Esophagus mucosa (tissue), 1 donor: ENCODE measurements at regions not wholly inside any gene's neighbourhood (a gene's known extent, or its start where the extent isn't known, plus 50 kb on each side); places are given as distances from the start of the nearest gene placed in this dataset.
"Not testable (repeated sequence)": the region's sequence is repeated elsewhere in the genome, so short reads cannot be mapped to it uniquely, and the experiment has no call there.

Experiments used
- ATAC-seq: fragments of 200-7000 bp; cut with Tn5 transposase; one replicate; pipeline ENCODE4 v1.9.1; 2020
- donor health status: DM: yes; HTN: yes; CAD: no.

DNA sequence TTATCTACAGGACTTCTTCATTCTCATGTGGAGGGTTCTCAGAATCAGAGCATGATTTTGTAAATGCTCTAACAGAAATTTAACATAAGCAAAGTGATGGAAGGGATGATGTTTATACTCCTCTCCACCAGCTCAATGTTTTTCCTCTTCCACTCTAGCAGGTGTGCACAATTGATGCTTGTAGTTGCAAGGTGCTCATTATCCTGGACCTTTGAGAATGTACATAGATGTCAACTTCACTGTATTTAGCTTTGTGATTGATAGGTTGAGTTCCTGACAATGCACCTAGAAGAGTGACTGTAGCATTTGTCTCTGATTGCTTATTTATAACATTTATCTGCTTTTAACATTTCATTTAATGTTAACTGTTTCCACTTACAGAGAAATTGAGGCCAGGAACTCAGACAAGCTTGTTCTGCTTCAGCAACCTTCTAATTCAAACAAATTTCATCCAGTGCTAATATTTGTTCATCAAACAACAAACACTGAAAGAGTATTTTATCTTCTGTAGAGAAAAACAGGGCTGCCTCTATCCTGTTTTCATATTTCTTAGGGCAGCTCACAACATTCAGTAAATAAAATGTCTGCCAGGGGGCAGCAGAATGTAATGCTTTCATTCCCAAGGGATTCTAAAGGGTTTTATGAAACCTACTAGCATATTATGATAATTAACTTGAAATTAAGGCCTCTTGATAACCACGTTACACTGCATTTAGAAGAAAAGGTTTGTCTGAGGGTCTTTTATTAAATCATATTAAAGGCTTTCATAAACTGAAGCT lies 127.9 kb upstream of the NOL4 start:
- ATAC-seq = no peak

DNA sequence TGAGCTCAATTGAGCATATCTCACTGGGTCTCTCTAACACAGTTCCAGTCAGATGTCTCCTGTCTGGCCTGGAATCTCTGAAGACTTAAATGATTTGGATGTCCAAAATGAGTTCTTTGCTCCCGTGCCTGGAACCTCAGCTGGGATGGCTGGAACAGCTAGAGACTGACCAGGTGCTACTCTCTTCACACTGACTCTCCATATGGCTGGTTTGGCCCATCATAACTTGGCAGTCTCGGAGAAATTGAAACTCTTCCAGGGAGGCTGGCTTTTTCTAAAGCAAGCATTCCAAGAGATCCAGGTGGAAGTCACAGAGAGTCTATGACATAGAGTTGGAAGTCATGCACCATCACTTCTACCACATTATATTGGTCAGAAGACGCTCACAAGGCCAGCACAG lies 129.6 kb upstream of the NOL4 start:
- no peak for ATAC-seq

DNA sequence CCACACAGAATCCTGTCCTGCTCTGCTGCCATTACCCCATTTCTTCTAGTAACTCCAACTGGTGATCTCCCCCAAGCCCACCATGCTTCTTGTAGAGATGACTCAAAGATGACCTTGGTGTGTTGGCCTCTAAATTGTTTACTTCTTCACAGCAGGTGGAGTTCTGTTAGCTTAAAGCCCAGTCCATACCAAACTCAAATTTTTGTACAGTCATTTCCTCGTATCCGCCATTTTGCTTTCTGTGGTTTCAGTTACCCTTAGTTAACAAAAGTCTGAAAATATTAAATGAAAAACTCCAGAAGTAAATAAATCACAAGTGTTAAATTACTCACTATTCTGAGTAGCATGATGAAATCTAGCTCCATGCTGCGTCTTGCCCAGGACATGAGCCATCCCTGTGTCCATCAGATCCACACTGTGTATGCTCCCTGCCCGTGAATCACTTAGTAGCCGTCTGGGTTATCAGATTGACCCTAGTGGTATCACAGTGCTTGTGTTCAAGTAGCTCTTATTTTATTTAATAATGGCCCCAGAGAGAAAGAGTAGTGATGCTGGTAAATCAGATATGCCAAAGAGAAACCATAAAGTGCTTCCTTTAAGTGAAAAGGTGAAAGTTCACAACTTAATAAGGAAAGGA lies 133.3 kb upstream of the NOL4 start:
- no peak for ATAC-seq

DNA sequence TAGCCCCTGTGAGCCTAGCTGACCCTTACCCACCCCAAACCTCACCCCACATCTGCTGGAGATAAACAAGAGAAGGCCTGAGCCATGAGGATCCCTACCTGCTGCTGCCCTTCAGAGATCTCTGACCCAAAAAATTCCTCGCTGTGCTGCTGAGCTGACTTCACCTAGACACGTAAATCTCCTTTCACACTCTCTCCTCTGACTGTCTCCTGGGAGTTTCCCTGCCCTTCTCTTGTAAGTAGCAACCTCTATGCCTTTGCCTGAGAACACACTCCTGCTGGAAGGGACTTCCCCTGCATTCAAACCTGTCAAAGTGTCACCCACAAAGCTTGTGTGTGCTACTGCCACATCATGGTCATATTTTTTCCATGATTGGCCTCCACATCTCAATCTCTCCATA lies 134.2 kb upstream of the NOL4 start:
- no peak for ATAC-seq

DNA sequence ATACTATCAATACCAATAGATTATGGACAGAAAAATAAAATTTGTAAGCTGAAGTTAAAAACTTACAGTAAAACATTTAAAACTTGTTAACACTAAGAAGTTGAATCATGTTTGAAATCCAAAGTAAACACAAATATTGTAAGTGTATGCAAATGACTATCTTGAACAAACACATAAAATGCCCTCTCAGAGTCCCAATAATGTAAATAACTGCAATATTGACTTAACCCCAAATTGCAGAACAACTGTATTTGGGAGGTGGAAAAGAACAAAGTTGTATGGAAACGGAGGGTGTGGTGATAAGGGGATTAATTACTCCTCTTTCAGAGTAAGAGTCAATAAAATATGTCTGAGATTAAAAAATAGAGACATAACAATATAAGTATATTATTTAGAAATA lies 140.0 kb upstream of the NOL4 start:
- no peak for ATAC-seq

DNA sequence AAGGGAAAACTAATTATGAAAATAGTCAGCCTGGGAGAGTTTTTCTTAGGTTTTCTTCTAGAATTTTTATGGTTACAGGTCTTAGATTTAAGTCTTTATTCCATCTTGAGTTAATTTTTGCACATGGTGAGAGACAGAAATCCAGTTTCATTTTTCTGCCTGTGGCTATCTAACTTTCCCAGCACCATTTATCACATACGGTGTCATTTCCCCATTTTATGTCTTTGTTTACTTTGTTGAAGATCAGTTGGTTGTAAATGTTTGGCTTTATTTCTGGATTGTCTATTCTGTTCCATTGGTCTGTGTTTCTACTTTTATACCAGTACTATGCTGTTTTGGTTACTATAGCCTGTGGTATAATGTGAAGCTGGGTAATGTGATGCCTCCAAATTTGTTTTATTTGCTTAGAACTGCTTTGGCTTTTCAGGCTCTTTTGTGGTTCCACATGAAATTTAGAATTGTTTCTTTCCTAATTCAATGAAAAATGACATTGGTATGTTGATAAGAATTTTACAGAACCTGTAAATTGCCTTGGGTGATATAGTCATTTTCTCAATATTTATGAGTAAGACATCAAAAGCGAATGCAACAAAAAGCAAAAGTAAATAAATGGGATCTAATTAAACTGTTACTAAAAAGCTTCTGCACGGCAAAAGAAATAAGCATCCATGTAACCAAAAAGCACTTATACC lies 146.1 kb upstream of the NOL4 start:
- no peak for ATAC-seq

DNA sequence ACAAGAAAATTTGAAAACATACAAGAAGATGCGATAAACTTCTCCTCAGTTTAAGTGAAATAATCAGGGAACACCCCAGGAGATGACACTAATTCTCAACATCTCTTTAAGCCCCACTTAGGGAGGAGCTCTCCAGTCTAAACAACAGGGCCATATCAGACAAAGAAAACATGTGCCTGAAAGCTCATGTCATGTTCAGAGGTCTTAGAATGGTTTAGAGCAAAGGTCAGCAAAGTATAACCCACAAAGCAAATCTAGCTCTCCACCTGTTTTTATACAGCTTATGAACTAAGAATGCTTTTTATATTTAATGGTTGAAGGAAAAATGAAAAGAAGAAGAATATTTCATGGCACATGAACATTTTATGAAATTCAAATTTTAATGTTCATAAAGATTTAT lies 155.6 kb upstream of the NOL4 start:
- ATAC-seq = no peak

DNA sequence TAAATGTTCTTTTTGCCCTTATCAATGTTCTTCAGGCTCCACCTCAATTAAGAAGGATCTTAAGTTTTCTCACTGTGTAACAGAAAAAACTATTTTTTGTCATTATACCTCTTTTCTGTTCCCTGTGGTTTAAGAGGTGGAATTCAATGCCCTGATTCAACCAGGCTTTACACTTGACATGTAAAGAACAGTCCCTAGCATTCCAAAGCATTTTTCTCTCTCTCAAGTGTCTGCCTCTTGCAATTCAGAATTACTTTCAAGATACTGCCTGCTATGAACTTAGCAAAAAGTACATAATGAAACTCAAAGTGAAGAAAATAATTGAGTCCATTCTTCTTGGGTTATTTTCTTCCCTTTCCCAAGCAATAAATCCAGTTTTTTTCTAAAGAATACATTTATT lies 160.6 kb upstream of the NOL4 start:
- ATAC-seq = no peak

DNA sequence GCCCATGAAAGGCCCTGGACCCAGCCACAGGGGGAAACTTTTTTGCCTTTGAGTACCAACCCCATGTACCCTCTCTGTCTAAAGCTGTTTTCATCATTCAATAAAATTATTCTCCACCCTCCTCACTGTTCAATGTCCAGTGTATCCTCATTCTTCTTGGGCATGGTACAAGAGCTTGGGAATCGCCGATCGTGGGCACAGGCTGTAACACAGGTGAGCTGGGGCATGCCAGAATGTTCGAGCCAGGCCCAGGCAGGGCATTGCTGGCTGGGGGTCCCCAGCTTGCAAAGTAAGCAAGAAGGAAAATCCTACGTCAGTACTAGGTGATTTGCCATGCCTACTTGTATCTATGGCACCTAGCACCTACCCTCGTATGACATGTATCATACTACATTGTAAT lies 162.1 kb upstream of the NOL4 start:
- no peak for ATAC-seq

DNA sequence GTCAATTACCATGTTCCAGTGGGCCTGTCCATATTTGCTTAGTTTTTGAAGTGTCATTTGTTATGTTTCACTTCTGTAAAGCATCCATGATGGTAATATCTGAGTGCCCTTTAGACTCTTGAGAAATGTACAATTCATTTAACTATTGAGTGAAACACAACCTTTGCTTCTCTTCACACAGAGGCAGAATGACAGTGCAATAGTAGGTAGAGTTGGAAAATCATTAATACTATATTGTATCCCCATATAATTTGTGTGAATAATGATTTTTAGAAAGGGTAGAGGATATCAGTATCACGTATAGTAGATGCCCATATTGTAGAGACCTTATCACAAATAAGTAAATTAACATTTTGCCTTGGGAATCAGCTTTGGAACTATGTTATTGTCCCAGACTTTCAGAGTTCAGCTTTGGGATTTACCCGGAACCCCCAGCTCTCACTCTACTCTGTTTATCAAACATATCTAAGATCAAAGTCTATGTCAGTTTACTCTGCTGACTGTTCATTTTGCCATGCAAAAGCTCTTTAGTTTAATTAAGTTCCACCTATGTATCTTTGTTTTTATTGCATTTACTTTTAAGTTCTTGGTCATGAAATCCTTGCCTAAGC lies 172.7 kb upstream of the NOL4 start:
- no peak for ATAC-seq

DNA sequence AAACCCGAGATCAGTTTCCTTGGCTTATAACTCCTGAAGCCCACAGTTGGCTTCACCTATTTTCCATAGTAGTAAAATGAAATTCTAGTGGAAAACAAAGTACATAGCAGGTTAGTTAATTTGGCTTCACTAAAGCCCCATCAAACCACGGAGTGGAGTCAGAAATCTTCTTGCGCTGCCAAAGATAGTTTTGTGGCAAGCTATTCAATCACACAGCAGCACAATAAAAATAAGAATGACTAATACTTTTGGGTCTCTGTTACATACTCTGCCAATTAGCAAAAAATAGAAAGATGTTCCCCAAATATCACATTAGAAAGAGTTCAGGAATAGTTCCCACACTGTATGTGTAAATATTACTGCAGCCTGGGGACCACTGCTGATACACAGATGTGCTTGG lies 175.2 kb upstream of the NOL4 start:
- no peak for ATAC-seq

DNA sequence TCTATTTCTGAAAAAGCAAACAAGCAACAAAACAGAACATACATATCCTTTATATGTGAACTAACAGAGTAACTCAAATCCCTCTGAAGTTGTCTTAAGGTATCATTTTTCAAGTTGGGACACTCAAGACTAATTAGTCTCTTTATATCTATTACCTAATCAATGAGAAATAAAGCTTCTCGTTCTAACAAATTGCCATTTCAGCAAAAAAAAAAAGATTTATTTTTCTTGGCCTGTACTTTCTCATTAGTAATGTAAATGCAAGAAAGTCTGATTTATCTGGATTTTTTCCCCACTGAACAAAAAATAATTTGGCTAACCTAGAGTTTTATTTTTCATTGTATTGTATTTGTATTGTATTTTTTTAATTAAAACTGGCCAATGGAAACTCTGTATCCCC lies 176.1 kb upstream of the NOL4 start:
- no peak for ATAC-seq

DNA sequence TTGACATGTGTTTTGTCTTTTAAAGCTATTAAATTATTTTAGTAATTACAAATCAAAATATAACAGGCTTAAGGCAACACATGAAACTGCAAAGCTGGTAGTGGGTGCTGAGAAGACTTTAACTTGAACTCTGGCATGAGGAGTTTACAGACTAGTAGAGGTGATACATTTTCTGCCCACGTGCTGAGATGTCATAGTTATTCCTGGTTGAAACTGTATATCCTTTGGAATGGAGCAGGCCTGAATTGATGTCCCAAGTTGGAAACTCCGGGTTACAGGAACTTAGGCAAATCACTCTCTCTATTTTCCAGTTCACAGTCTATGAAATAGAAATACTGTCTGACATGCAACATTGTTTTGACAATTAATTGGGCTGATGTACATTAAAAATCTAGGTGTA lies 177.1 kb upstream of the NOL4 start:
- no peak for ATAC-seq

DNA sequence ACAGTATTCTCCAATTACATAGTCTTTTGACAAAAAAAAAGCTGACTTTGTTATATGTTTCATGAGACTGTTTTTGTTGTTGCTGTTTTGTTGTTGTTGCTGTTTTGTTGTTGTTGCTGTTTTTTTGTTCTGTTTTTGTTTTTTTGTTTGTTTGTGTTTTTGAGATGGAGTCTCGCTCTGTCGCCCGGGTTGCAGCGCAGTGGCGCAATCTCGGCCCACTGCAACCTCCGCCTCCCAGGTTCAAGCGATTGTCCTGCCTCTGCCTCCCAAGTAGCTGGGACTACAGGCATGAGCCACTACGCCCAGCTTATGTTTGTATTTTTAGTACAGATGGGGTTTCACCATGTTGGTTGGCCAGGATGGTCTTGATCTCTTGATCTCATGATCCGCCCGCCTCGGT lies 182.8 kb upstream of the NOL4 start:
- ATAC-seq = not testable (repeated sequence)

DNA sequence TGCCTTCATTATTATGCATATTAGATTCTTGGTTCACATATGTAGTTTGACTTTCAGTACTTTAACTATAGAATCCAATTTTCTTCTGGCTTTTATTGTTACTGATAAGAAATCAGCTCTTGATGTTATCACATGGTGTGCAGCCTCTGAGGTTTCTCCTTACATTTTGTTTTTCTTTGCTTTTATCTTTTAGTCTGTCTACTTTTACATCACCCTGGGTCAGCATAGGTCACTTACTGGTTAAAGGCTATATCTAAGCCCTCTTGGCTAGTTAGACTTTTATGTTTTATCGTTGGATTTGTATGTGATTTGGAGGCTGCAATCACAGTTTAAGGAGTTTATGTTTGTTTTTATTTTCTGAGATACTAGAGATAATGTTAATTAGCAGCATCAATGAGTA lies 187.2 kb upstream of the NOL4 start:
- no peak for ATAC-seq

DNA sequence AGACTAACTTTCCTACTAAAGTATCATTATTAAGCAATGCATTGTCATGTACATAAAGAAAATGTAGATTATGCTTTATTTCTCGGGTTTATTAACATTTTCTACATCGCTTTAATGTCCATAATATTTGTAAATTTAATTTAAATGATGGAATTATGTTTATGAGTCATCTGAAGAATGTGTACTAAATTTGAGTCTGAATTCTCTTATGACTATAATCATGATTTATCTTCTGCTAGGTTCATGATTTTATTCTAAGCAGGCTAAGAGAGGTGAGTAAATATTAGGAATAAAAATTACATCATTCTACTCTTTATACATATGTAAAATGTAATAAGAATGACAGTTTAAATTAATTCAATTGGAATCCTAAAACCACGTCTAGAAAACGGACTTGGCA lies 206.3 kb upstream of the NOL4 start:
- ATAC-seq = no peak

DNA sequence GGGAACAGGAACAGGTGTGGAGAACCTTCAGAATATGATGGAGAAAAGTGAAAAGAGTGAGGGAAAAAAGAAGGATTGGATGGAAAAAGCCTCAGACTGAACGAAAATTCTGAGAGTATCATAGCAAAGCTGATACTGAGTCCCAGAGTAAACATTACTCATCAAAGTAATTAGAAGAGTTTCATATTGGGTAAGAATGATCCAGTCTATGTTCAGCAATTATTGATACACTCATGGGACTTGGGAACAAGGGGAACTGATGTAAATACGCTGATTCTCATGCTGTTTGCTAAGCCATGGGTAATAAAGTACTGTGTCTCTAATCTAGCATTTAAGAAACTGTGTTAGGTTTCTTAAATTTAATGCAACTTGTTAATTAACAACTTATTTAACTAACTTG lies 219.9 kb upstream of the NOL4 start:
- no peak for ATAC-seq

DNA sequence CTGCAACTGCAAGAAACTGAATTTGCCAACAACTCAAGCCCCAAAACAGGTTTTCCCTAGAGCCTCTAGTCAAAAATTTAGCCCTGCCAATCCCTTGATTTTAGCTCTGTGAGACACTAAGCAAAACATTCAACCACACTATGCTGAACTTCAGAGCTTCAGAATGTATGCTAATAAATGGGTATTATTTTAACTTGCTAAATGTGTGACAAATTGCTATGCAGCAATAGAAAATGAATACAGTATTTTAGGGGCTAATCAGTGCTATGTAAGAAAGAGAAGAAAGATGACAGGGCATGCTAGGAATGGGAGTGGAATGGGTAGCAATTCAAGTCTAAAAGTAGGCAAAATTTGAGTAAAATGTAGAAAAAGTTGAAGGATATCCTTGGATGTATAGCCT lies 223.9 kb upstream of the NOL4 start:
- no peak for ATAC-seq

DNA sequence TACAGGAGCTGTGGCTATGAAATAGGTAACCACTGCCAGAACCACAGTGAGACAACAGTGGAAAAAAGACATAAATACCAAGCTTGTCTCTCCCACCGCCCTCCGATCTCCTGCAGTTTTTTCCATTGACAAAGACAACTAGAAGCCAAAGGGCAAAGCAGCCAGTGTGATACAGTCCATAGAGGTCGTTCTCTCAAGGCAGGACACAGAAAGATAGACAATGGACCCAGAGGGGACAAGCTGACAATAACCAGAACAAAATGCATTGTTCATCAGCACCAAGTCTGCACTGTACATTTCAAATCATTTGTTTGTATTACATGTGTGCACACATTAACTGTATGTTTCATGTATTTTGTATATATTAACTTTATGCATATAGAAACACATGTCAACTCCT lies 233.0 kb upstream of the NOL4 start:
- ATAC-seq = no peak

DNA sequence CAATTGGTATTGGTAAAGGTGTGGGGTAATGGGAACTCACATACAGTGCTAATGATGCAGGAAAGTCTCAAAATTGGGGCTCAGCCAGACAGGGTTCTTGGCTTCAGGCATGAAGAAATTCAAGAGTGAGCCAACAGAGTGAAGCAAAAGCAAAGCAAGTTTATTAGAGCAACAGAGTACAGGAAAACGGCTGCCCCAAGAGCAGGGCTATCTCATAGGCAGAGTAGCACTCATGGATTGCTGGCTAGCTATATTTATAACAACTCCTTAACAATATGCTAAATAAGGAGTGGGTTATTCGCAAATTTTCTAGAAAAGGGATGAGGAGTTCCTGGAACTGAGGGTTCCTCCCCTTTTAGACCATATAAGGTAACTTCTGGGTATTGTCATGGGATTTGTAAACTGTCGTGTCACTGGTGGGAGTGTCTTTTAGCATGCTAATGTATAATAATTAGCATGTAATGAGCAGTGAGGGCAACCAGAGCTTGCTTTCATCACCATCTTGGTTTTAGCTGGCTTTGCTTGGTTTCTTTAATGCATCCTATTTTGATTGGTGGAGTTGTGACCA lies 233.8 kb upstream of the NOL4 start:
- no peak for ATAC-seq

DNA sequence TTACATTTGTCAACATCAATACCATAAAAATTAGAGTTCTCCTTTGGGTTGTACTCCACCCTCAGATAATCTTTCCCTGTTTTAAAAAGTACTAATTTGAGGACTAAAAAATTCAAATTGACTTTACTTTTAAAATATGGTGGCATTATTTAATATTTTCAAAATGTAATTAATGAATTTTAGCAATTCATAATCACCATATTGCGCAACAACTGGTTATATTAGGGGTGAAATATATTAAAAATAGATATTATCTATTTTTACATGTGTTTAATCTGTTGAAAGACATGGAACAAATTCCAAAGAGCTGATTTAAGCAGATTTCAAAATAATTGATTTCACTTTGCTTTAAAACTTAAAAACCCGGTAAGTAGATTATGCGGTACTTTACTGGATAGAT lies 236.6 kb upstream of the NOL4 start:
- ATAC-seq = no peak

DNA sequence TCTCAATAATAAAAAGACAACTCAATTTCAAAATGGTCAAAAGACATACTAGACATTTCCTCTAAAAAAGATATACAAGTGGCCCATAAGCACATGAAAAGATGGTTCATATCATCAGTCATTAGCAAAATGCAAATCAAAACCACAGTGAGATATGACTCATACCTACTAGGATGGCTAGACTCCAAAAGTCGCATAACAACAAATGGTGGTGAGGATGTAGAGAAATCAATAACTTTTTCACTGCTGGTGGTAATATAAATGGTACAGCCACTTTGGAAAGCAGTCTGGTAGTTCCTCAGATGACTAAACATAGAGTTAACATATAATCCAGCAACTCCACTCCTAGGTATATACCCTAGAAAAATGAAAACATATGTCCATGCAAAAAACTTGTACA lies 242.3 kb upstream of the NOL4 start:
- ATAC-seq = no peak

DNA sequence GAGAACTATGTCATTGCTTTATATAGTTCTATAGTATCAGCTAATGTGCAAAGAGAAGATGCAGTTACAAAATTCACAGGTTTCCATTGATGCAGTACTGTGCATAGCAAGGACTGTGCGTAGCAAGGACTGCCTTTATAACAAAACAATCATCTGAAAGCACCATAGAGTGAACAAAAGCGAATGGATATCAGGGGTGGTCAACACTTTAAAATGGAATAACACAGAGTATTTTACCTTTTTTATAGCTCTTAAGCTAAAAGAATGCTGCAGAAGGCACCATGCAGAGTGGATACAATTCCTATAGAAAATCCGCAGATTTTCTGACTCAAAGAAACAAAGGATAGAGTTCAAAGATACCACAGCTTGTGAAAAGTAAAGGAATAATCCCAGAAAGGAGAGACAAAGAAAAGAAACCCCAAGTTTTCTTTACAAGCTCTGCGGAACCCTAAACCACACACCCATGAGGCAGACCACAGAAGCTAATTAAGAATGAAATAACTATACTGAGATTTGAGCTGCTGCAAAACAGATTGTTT lies 229.9 kb upstream of the DTNA start:
- ATAC-seq = no peak
